ENCODE measurements at regions not wholly inside any gene's neighbourhood (a gene's known extent, or its start where the extent isn't known, plus 50 kb on each side); places are given as distances from the start of the nearest gene placed in this dataset.

- ATAC-seq (no peak), FAIRE-seq (no peak), DNase-seq (ENCODE audit: low read depth, low spot score) (no peak)
- SMC1A ChIA-PET (ENCODE audit: uncharacterized antibody, unreplicated experiment) = no interaction called here
- Histone ChIP-seq H3K4me1 (ENCODE audit: control insufficient read depth, insufficient read depth, low read length) (no peaks in the 10 kb centered on the region), H3K27me3 (replicated peaks in 1 of 2; ENCODE audit: control insufficient read depth in 2 of 2, insufficient read depth in 2 of 2, low read length in 1 of 2) (no peaks in the 10 kb centered on the region), H3K4me3 (no peak overlapping the region), H3K9me3 (replicated peaks; ENCODE audit: control insufficient read depth, insufficient read depth, low read length) (no peaks in the 10 kb centered on the region), H3K9ac (ENCODE audit: control insufficient read depth, insufficient read depth, low read length) (no peak overlapping the region), H4K20me1 (ENCODE audit: control insufficient read depth, insufficient read depth) (no peaks in the 10 kb centered on the region), H2AFZ (ENCODE audit: control insufficient read depth, low read depth, low read length) (no peak overlapping the region), H3K27ac (ENCODE audit: control insufficient read depth, insufficient read depth) (no peak overlapping the region), H3K79me2 (ENCODE audit: control insufficient read depth, insufficient read depth, low read length) (no peaks in the 10 kb centered on the region), H3K36me3 (ENCODE audit: control insufficient read depth in 2 of 2, insufficient read depth in 2 of 2, low read length in 1 of 2) (no peaks in the 10 kb centered on the region), H3K4me2 (ENCODE audit: control insufficient read depth, insufficient read depth) (no peak overlapping the region)
- TF ChIP-seq EED (IDR thresholded peaks at IDR 0.05; ENCODE audit: low read depth) = no peak
- no peak for TF ChIP-seq TARDBP (IDR thresholded peaks at IDR 0.05; ENCODE audit: borderline replicate concordance)
- TF ChIP-seq REST (IDR thresholded peaks at IDR 0.05; ENCODE audit: low read depth, low read length) = no peak
- TF ChIP-seq NRF1 (conservative IDR thresholded peaks at IDR 0.05; ENCODE audit: low read depth, low read length) = no peak
- no peak for TF ChIP-seq FOXM1 (IDR thresholded peaks at IDR 0.05; ENCODE audit: low read depth, low read length)
- TF ChIP-seq RELA (IDR thresholded peaks at IDR 0.05; ENCODE audit: borderline replicate concordance, partially characterized antibody) = no peak
- TF ChIP-seq MTA2 (IDR thresholded peaks at IDR 0.05; ENCODE audit: low read depth) = no peak
- no peak for TF ChIP-seq SIN3A (IDR thresholded peaks at IDR 0.05; ENCODE audit: low read depth, low read length)
- TF ChIP-seq SRF (IDR thresholded peaks at IDR 0.05; ENCODE audit: low read depth in 2 of 2, low read length in 2 of 2) = no peak
- intact Hi-C loops (cut with micrococcal nuclease; ENCODE audit: unreplicated experiment) (no loop called here), in situ Hi-C loops (cut with MboI) (no loop called here)
- RAD21 ChIA-PET (ENCODE audit: unreplicated experiment) = no interaction called here
- WGBS (ENCODE audit: insufficient coverage, insufficient replicate concordance, low lambda C conversion rate, missing lambda C conversion rate) = 80% methylated on average over 7 of the region's 7 CpGs
- no TSS peak for BruUV-seq (replicated peaks)
- POLR2A ChIA-PET = no interaction called here
- CTCF ChIA-PET = no interaction called here
Observed at GRCh38 chr1:57898531-57898930, 474.7 kb upstream of the DAB1 start.

Measured in GM12878 (cell line).